GM19351 (cell line): ENCODE measurements at regions not wholly inside any gene's neighbourhood (a gene's known extent, or its start where the extent isn't known, plus 50 kb on each side); places are given as distances from the start of the nearest gene placed in this dataset.

ENCODE experiments used
- ATAC-seq: cut with Tn5 transposase; IDR thresholded peaks from one replicate; pipeline ENCODE4 v1.9.1; 2021; ENCODE audit warnings: mild to moderate bottlenecking, moderate library complexity; ENCODE audit not compliant: unreplicated experiment

GRCh38 chr13:44210525-44210924 lies 163.1 kb upstream of the SERP2 start:
- ATAC-seq = no peak

DNA sequence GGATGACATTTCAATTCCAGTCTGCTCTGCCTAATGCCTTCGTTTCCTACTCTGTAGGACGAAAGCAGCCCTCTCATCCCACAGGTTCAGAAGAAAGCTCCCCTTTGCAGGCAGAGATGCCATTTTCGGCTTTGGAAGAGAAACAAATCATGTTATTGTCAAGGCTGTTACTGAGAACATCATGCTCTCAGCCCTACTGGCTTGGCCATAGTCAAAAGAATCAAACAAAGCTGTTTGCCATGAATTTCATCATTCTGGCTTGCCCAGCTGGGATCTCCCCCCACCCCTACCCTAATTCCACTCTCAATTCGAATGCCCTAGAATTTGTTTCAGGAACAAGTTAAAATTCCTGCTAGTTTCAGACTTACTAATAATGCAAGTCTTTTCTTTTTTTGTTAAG lies 162.3 kb upstream of the SERP2 start:
- ATAC-seq = no peak

GRCh38 chr13:44211704-44212346 lies 161.8 kb upstream of the SERP2 start:
- no peak for ATAC-seq

GRCh38 chr13:44212633-44213396 lies 160.8 kb upstream of the SERP2 start:
- no peak for ATAC-seq

- no peak for ATAC-seq
Observed at GRCh38 chr13:44218501-44219240, 155.0 kb upstream of the SERP2 start.

DNA sequence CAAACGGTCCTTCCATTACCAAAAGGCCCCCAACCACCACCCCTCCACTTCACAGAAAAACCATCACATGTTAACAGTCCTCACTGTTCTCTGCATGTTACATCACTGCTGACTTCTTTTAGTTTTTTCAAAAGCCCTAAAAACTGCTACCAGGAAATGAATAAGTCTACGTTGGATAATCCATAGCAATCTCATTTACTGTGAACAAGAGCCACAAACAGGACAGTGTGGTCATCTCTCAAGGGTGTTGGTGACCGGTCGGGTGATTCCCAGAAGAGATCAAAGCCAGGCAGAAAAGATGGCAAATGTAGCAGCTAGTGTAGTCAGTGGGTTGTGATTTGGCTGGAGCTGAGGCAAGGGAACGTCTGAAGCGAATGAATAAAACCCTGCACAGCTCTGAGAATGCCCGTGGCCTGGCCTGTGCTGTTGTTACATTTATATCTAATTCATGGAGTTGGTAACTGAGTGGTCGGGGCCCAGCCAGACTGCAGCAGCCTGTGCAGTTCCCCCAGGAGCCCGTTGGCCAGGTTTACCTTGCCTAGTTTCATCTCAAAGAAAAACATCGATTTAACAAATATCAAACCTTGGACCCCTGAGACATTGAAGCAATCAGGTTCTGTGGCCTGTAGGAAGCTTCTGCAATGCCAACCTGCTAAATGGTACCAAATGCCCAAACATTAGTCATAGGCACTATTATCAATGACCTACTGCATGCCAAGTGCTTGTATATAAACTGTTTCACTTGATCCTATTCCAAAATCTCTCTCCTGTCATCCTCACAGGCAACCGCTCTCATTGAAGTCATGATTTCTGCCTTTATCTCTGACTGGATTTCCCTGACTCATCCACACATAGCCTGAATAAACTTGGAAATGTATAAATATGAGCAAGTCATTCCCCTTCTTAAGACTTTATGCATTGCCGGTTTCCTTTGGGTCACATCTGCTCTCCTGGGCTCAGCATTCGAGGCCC lies 153.8 kb upstream of the SERP2 start:
- ATAC-seq = no peak

GRCh38 chr13:44220948-44221347 lies 152.7 kb upstream of the SERP2 start:
- ATAC-seq = no peak

- no peak for ATAC-seq
Observed at GRCh38 chr13:44221657-44222056, 152.0 kb upstream of the SERP2 start.

DNA sequence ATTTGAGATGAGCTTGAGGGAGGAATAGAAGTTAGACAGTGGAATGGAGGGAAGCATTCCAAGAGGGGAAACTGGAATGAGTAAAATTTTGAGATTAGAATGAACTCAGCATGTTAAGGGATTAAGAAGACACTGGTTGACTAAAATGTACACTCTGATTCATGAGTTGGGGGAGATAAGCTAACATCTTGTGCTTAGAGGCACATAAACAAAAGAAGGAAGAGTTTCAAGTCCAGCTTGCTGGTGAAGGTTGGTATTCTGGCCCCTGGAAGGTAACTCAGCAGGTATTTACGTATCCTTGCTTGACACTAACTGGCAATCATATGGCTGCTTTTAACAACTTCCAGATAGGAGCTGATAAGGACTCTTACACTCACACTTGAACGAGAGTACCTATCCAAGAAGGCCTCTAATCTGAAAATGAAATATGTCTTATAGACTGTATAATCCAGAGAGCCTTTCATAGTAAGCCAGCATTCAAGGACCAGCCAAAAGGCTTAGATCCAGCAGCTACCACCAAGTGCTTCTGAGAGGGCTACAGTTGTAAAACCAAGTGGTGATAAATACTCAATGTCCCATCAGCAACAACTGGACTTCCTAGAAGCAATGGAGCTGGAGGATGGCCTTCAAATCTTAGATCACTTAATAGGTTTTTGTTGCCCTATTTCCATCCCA lies 149.7 kb upstream of the SERP2 start:
- ATAC-seq = no peak

GRCh38 chr13:44224450-44225149 lies 149.0 kb upstream of the SERP2 start:
- no peak for ATAC-seq

DNA sequence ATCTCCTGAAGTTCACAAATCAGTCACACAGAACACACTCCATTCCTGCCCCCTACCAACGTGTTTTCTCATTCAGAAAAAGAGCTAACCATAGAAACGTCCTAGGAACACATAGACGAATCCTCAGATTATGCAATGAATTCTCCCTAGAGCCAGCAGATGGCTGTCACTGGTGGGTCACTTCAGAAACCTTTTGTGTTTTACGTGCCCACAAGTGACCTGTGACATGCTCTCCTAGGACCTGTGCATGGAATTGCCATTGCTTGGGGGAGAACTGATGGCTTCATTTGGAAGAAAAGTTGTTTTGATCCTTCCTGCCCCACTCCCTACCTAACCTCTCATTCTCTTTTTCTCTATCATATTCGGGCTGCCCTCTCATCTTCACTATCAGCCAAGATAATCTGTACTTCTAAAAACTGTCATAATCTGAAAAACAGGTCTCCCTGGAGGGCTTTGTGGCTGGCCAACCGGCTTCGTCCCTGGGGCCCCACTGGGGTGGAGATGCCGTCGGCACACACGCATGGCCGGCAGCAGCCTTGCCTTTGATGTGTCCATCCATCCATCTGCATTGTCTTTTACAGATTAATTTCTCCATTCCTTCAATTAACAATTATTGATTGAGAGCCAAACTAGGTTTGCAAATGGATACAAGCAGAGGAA lies 144.1 kb upstream of the SERP2 start:
- ATAC-seq = no peak

DNA sequence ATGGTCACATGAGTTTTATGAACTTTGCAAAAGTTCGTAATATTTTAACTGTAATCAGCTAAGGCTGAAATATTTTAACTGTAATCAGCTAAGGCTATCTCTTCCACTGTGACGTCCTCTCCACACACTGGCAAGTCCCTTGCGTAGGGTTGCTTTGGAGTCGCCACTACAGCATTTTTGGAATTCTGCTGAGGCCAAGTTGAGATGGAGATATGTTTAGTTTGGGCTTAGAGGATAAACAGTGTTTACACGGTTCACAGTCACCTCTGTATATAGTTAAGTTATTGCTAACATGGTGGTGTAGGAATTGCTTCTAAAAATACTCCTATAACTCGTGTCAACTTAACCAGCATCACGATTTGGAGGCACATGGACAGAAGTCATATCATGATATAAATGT lies 143.6 kb upstream of the SERP2 start:
- ATAC-seq = no peak

GRCh38 chr13:44230736-44231135 lies 142.9 kb upstream of the SERP2 start:
- ATAC-seq = no peak

GRCh38 chr13:44231786-44232516 lies 141.7 kb upstream of the SERP2 start:
- no peak for ATAC-seq

- ATAC-seq = no peak
Observed at GRCh38 chr13:44232774-44233173, 140.8 kb upstream of the SERP2 start.

GRCh38 chr13:44234566-44234965 lies 139.1 kb upstream of the SERP2 start:
- ATAC-seq = no peak

DNA sequence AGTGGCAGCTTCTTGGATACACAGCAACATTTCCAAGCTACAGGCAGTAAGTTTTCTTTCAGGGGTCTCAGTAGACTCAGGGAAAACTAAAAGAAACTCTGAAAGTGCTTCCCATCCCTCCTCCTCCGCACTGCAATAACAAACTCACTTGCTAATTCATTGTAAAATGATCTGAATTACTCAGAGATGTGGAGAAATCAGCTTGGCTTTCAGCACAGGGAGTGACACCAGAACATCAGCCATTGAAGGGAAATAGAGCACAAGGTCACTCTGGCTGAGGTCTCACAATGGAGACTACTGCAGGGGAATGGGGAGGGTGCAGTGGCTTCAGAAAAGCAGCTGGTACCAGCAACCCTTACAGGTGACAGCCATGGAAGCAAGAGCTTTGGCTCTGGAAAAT lies 137.3 kb upstream of the SERP2 start:
- ATAC-seq = no peak

GRCh38 chr13:44236801-44237207 lies 136.8 kb upstream of the SERP2 start:
- ATAC-seq = no peak
